Esophagus muscularis mucosa (tissue), 4 donors: ENCODE measurements at regions not wholly inside any gene's neighbourhood (a gene's known extent, or its start where the extent isn't known, plus 50 kb on each side); places are given as distances from the start of the nearest gene placed in this dataset.

Source experiments
- DNase-seq: peaks from one replicate; pipeline ENCODE4 v3.0.0-alpha.2; 2017; ENCODE audit errors: extremely low spot score
- H3K27ac ChIP-seq, 4 donors: fragments of 200-600 bp; sonication (generic); replicated peaks in 1 of 4; 1 replicate in 3 of 4; 2 replicates in 1 of 4; pipeline ENCODE4 v1.5.1; 2016 to 2019; ENCODE audit warnings: mild to moderate bottlenecking in 1 of 4
- H3K27me3 ChIP-seq, 4 donors: fragments of 200-600 bp; sonication (generic); one replicate each; pipeline versions ENCODE4 v1.5.1 to v1.6.0; 2016 to 2019
- H3K36me3 ChIP-seq, 4 donors: fragments of 200-600 bp; sonication (generic); one replicate each; pipeline ENCODE4 v1.5.1; 2016 to 2019
- H3K4me1 ChIP-seq, 4 donors: fragments of 200-600 bp; sonication (generic); one replicate each; pipeline ENCODE4 v1.5.1; 2016 to 2019
- H3K4me3 ChIP-seq, 4 donors: fragments of 200-600 bp; sonication (generic); 1 replicate in 2 of 4; 2 replicates in 2 of 4; pipeline ENCODE4 v1.5.1; 2016 to 2019; ENCODE audit warnings: mild to moderate bottlenecking in 4 of 4, moderate library complexity in 1 of 4
- H3K9me3 ChIP-seq, 4 donors: fragments of 200-600 bp; sonication (generic); 1 replicate in 3 of 4; 2 replicates in 1 of 4; pipeline ENCODE4 v1.5.1; 2016 to 2019
- CTCF ChIP-seq, 3 experiments: fragments of 200-600 bp in 2 of 3; fragments of 450-650 bp in 1 of 3; sonication (generic) in 2 of 3; IDR thresholded peaks; one replicate each; pipeline ENCODE4 v1.5.1; 2017 to 2019; ENCODE audit warnings: antibody characterized with exemption in 3 of 3, mild to moderate bottlenecking in 2 of 3, moderate library complexity in 1 of 3
- EP300 ChIP-seq: sonication (generic); formaldehyde crosslinking; IDR thresholded peaks from one replicate; pipeline ENCODE4 v1.6.1; 2017; ENCODE audit warnings: antibody characterized with exemption
- POLR2A ChIP-seq: fragments of 450-650 bp; IDR thresholded peaks from one replicate; pipeline ENCODE4 v1.6.1; 2017; ENCODE audit warnings: antibody characterized with exemption, moderate library complexity, mild to moderate bottlenecking, low read depth
- POLR2AphosphoS5 ChIP-seq, 2 donors: sonication (generic); formaldehyde crosslinking; IDR thresholded peaks; one replicate each; pipeline ENCODE4 v1.6.1; 2017; ENCODE audit warnings: antibody characterized with exemption in 2 of 2
- WGBS: methylation state at CpG from one replicate; pipeline ENCODE4 v1.1.5; 2018; 5-methylcytosine and 5-hydroxymethylcytosine counted together
- intact Hi-C: fragments of 100-400 bp; cut with DNase I; formaldehyde crosslinking; loops from one replicate; pipeline ENCODE4 v1.15.1; 2023

GRCh38 chrX:109862433-109862832 is 129.4 kb upstream of the ACSL4 start:
- DNase-seq: no peak
- Histone ChIP-seq H3K4me1 (no peaks in the 10 kb centered on the region), H3K27ac (no peak overlapping the region), H3K9me3 (no peaks in the 10 kb centered on the region), H3K4me3 (no peak overlapping the region), H3K36me3 (no peaks in the 10 kb centered on the region), H3K27me3 (no peaks in the 10 kb centered on the region)
- intact Hi-C loops: no loop called here
- TF ChIP-seq POLR2AphosphoS5 (IDR thresholded peaks at IDR 0.05): no peak
- TF ChIP-seq CTCF (IDR thresholded peaks at IDR 0.05): no peak
- WGBS: 35% methylated on average over 2 of the region's 2 CpGs

GRCh38 chrX:109863811-109864210 is 130.8 kb upstream of the ACSL4 start:
- H3K27me3 ChIP-seq: no peaks in the 10 kb centered on the region
- no peak overlapping the region for H3K27ac ChIP-seq
- H3K36me3 ChIP-seq: no peaks in the 10 kb centered on the region
- intact Hi-C loops: no loop called here
- no peak for DNase-seq
- no peaks in the 10 kb centered on the region for H3K9me3 ChIP-seq
- no peak for TF ChIP-seq POLR2AphosphoS5 (IDR thresholded peaks at IDR 0.05)
- TF ChIP-seq EP300: no peak
- TF ChIP-seq POLR2A: no peak
- no peak for TF ChIP-seq CTCF (IDR thresholded peaks at IDR 0.05)
- H3K4me3 ChIP-seq: no peak overlapping the region
- no peaks in the 10 kb centered on the region for H3K4me1 ChIP-seq

- TF ChIP-seq POLR2AphosphoS5 (IDR thresholded peaks at IDR 0.05) (no peak), EP300 (no peak)
- Histone ChIP-seq H3K9me3 (no peaks in the 10 kb centered on the region), H3K27me3 (no peaks in the 10 kb centered on the region), H3K4me3 (no peak overlapping the region), H3K27ac (no peak overlapping the region), H3K36me3 (no peaks in the 10 kb centered on the region), H3K4me1 (no peaks in the 10 kb centered on the region)
- DNase-seq: no peak
- 61% methylated on average over 4 of the region's 4 CpGs for WGBS
- intact Hi-C loops: no loop called here
Measured at GRCh38 chrX:109871121-109871888, 131.6 kb upstream of the TMEM164 start.

GRCh38 chrX:109872021-109872732 is 130.7 kb upstream of the TMEM164 start:
- Histone ChIP-seq H3K27me3 (no peaks in the 10 kb centered on the region), H3K9me3 (no peaks in the 10 kb centered on the region), H3K4me3 (no peak overlapping the region), H3K36me3 (no peaks in the 10 kb centered on the region), H3K4me1 (no peaks in the 10 kb centered on the region), H3K27ac (no peak overlapping the region)
- WGBS: 75% methylated on average over 4 of the region's 4 CpGs
- intact Hi-C loops: no loop called here
- no peak for TF ChIP-seq CTCF (IDR thresholded peaks at IDR 0.05)
- TF ChIP-seq POLR2AphosphoS5 (IDR thresholded peaks at IDR 0.05): no peak
- TF ChIP-seq POLR2A: no peak
- TF ChIP-seq EP300: no peak
- no peak for DNase-seq

- DNase-seq: no peak
- H3K27ac ChIP-seq: no peak overlapping the region
- no peaks in the 10 kb centered on the region for H3K36me3 ChIP-seq
- H3K27me3 ChIP-seq: peaks cover 0 to 2% (median 0%) of the 10 kb centered on the region in 4 donors
- no peak for TF ChIP-seq POLR2AphosphoS5 (IDR thresholded peaks at IDR 0.05)
- no peak for TF ChIP-seq EP300
- no peak for TF ChIP-seq CTCF (IDR thresholded peaks at IDR 0.05)
- no peak for TF ChIP-seq POLR2A
- intact Hi-C loops: no loop called here
- no peaks in the 10 kb centered on the region for H3K4me1 ChIP-seq
- H3K4me3 ChIP-seq: no peak overlapping the region
- WGBS: 50% methylated on average over 1 of the region's 1 CpG
- H3K9me3 ChIP-seq: no peaks in the 10 kb centered on the region
Measured at GRCh38 chrX:109873574-109873973, 129.3 kb upstream of the TMEM164 start.
